Liver (tissue), 3 donors: ENCODE measurements at regions not wholly inside any gene's neighbourhood (a gene's known extent, or its start where the extent isn't known, plus 50 kb on each side); places are given as distances from the start of the nearest gene placed in this dataset.

Experiments used
- EGR1 ChIP-seq, 2 donors: IDR thresholded peaks; 2 replicates each; pipeline ENCODE4 v1.6.1; 2016 to 2018; ENCODE audit warnings: antibody characterized with exemption in 2 of 2, low read depth in 2 of 2
- GABPA ChIP-seq, 2 donors: IDR thresholded peaks in 1 of 2; conservative IDR thresholded peaks in 1 of 2; 2 replicates each; pipeline ENCODE4 v1.6.1; 2016; ENCODE audit warnings: antibody characterized with exemption in 2 of 2, mild to moderate bottlenecking in 1 of 2, moderate library complexity in 1 of 2
- HNF4A ChIP-seq, 2 donors: conservative IDR thresholded peaks; 2 replicates each; pipeline ENCODE4 v1.6.1; 2016; ENCODE audit warnings: antibody characterized with exemption in 2 of 2, mild to moderate bottlenecking in 2 of 2
- JUND ChIP-seq, 2 donors: IDR thresholded peaks; 2 replicates each; pipeline ENCODE4 v1.6.1; 2016; ENCODE audit warnings: antibody characterized with exemption in 2 of 2
- NR2F2 ChIP-seq: IDR thresholded peaks from 2 replicates; pipeline ENCODE4 v1.6.1; 2016; ENCODE audit warnings: antibody characterized with exemption
- RAD21 ChIP-seq, 2 donors: IDR thresholded peaks; 2 replicates each; pipeline ENCODE4 v1.6.1; 2016; ENCODE audit warnings: antibody characterized with exemption in 2 of 2, mild to moderate bottlenecking in 2 of 2
- REST ChIP-seq: IDR thresholded peaks from 2 replicates; pipeline ENCODE4 v1.6.1; 2016; ENCODE audit warnings: antibody characterized with exemption, mild to moderate bottlenecking
- RXRA ChIP-seq, 2 donors: IDR thresholded peaks; 2 replicates each; pipeline ENCODE4 v1.6.1; 2017 to 2018; ENCODE audit warnings: antibody characterized with exemption in 2 of 2, mild to moderate bottlenecking in 1 of 2
- SP1 ChIP-seq: IDR thresholded peaks from 2 replicates; pipeline ENCODE4 v1.6.1; 2018; ENCODE audit warnings: antibody characterized with exemption, mild to moderate bottlenecking
- TAF1 ChIP-seq: conservative IDR thresholded peaks from 2 replicates; pipeline ENCODE4 v1.6.1; 2016; ENCODE audit warnings: antibody characterized with exemption, mild to moderate bottlenecking
- YY1 ChIP-seq: IDR thresholded peaks from 2 replicates; pipeline ENCODE4 v1.6.1; 2016; ENCODE audit warnings: antibody characterized with exemption, mild to moderate bottlenecking
- TF ChIP-seq, protein P1 (sequence below): IDR thresholded peaks from 2 replicates; pipeline ENCODE4 v1.6.1; 2016; ENCODE audit warnings: antibody characterized with exemption
- TF ChIP-seq, protein P2 (sequence below): fragments of 150-350 bp; IDR thresholded peaks from 2 replicates; pipeline ENCODE4 v1.5.1; 2017; ENCODE audit warnings: improper control_type of control experiment, low read depth, low read length; ENCODE audit not compliant: missing input control
- TF ChIP-seq, protein P3 (sequence below): IDR thresholded peaks from 2 replicates; pipeline ENCODE4 v1.6.1; 2016; ENCODE audit warnings: antibody characterized with exemption
- donor health status: healthy.
- donor health status: healthy.

DNA sequence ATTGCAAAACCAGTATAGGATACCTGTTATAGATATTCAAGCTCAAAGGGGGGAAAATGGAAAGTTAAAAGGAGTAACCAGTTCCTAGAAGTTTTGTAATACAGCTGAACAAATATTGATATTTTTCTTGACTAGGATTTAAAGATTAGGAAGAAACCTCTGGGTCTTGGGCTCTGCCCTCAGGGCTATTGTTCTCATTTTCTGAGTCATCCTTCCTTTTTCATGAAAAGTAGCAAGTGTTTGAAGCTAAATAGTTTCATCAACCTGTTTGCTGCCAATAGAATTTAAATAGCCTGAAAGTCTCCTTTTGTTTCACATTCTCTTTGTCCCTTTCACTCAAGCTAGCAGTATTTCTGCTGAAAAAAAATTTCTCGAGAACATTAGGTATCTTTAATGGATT lies 1061.1 kb upstream of the GHITM start:
- TF ChIP-seq, protein P1, sequence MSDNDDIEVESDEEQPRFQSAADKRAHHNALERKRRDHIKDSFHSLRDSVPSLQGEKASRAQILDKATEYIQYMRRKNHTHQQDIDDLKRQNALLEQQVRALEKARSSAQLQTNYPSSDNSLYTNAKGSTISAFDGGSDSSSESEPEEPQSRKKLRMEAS = no peak
- TF ChIP-seq SP1 (no peak), REST (no peak), TAF1 (no peak), GABPA (IDR thresholded peaks at IDR 0.05 in 1 of 2, conservative IDR thresholded peaks at IDR 0.05 in 1 of 2) (no peak), RAD21 (IDR thresholded peaks at IDR 0.05) (no peak), YY1 (no peak), JUND (IDR thresholded peaks at IDR 0.05) (no peak), EGR1 (IDR thresholded peaks at IDR 0.05; ENCODE audit: low read depth in 2 of 2) (no peak), RXRA (IDR thresholded peaks at IDR 0.05) (no peak), NR2F2 (no peak), HNF4A (conservative IDR thresholded peaks at IDR 0.05) (no peak)
- TF ChIP-seq, protein P2, sequence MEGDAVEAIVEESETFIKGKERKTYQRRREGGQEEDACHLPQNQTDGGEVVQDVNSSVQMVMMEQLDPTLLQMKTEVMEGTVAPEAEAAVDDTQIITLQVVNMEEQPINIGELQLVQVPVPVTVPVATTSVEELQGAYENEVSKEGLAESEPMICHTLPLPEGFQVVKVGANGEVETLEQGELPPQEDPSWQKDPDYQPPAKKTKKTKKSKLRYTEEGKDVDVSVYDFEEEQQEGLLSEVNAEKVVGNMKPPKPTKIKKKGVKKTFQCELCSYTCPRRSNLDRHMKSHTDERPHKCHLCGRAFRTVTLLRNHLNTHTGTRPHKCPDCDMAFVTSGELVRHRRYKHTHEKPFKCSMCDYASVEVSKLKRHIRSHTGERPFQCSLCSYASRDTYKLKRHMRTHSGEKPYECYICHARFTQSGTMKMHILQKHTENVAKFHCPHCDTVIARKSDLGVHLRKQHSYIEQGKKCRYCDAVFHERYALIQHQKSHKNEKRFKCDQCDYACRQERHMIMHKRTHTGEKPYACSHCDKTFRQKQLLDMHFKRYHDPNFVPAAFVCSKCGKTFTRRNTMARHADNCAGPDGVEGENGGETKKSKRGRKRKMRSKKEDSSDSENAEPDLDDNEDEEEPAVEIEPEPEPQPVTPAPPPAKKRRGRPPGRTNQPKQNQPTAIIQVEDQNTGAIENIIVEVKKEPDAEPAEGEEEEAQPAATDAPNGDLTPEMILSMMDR = no peak
- TF ChIP-seq, protein P3, sequence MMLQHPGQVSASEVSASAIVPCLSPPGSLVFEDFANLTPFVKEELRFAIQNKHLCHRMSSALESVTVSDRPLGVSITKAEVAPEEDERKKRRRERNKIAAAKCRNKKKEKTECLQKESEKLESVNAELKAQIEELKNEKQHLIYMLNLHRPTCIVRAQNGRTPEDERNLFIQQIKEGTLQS = no peak
